ENCODE measurements at regions not wholly inside any gene's neighbourhood (a gene's known extent, or its start where the extent isn't known, plus 50 kb on each side); places are given as distances from the start of the nearest gene placed in this dataset.

- TF ChIP-seq FOXA1 (IDR thresholded peaks at IDR 0.05) (no peak), FOXA1 (CRISPR knock-in tag; IDR thresholded peaks at IDR 0.05) (no peak), MXI1 (IDR thresholded peaks at IDR 0.05; ENCODE audit: borderline replicate concordance, low read depth, low read length) (no peak), ZNF792 (CRISPR knock-in tag; IDR thresholded peaks at IDR 0.05) (no peak), POLR2A (IDR thresholded peaks at IDR 0.05; ENCODE audit: insufficient read depth in 1 of 2, low read depth in 2 of 2, low read length in 2 of 2) (no peak), ZMYM4 (CRISPR knock-in tag; IDR thresholded peaks at IDR 0.05) (no peak), ZNF274 (CRISPR knock-in tag; IDR thresholded peaks at IDR 0.05) (no peak)
- TF ChIP-seq, protein P1, sequence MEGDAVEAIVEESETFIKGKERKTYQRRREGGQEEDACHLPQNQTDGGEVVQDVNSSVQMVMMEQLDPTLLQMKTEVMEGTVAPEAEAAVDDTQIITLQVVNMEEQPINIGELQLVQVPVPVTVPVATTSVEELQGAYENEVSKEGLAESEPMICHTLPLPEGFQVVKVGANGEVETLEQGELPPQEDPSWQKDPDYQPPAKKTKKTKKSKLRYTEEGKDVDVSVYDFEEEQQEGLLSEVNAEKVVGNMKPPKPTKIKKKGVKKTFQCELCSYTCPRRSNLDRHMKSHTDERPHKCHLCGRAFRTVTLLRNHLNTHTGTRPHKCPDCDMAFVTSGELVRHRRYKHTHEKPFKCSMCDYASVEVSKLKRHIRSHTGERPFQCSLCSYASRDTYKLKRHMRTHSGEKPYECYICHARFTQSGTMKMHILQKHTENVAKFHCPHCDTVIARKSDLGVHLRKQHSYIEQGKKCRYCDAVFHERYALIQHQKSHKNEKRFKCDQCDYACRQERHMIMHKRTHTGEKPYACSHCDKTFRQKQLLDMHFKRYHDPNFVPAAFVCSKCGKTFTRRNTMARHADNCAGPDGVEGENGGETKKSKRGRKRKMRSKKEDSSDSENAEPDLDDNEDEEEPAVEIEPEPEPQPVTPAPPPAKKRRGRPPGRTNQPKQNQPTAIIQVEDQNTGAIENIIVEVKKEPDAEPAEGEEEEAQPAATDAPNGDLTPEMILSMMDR (CRISPR knock-in tag; IDR thresholded peaks at IDR 0.05): no peak
- TF ChIP-seq, protein P2, sequence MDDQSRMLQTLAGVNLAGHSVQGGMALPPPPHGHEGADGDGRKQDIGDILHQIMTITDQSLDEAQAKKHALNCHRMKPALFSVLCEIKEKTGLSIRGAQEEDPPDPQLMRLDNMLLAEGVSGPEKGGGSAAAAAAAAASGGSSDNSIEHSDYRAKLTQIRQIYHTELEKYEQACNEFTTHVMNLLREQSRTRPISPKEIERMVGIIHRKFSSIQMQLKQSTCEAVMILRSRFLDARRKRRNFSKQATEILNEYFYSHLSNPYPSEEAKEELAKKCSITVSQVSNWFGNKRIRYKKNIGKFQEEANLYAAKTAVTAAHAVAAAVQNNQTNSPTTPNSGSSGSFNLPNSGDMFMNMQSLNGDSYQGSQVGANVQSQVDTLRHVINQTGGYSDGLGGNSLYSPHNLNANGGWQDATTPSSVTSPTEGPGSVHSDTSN (CRISPR knock-in tag; IDR thresholded peaks at IDR 0.05; ENCODE audit: borderline replicate concordance): no peak
Observed at GRCh38 chr4:119743644-119744043, 115.0 kb upstream of the PDE5A start.
